K562 (cell line): ENCODE measurements at regions not wholly inside any gene's neighbourhood (a gene's known extent, or its start where the extent isn't known, plus 50 kb on each side); places are given as distances from the start of the nearest gene placed in this dataset.

Source experiments
- ATAC-seq: fragments of 200-7000 bp; cut with Tn5 transposase; 3 replicates; pipeline ENCODE4 v1.9.1; 2020; ENCODE audit warnings: moderate library complexity
- BruUV-seq: library from RNA; stranded (reverse); fragments of 400-500 nt; replicated peaks from 2 replicates; lab custom pipeline; 2021; lab: Mats Ljungman, UMichigan
- CTCF ChIA-PET: fragments of 300-600 bp; formaldehyde crosslinking; extraction: SDS; loops from one replicate; lab custom pipeline; 2021; ENCODE audit warnings: low intra/inter-chr PET ratio; lab: Yijun Ruan, JAX
- POLR2A ChIA-PET: fragments of 300-600, 350-650 bp; sonication (Branson Sonifier 250); formaldehyde crosslinking; extraction: SDS; loops from one replicate; lab custom pipeline; 2021; ENCODE audit warnings: antibody characterized with exemption, inconsistent platforms; lab: Yijun Ruan, JAX
- DNase-seq, 4 experiments: peaks; one replicate each; pipeline versions ENCODE4 v3.0.0 to v3.0.0-alpha.2; 2011 to 2018; ENCODE audit warnings: low spot score in 3 of 4, mixed read lengths in 3 of 4; ENCODE audit errors: extremely low read depth in 1 of 4
- FAIRE-seq: peaks from 2 replicates; lab custom pipeline; 2011; peaks lifted over from hg19 to GRCh38; lab: Jason Lieb, UNC
- H2AFZ ChIP-seq: 2 replicates; pipeline ENCODE4 v1.6.0; 2011; ENCODE audit warnings: low read depth, low read length, control low read depth, inconsistent platforms
- H3K27ac ChIP-seq: fragments of 200-600 bp; 3 replicates; pipeline ENCODE4 v1.8.0; 2011; ENCODE audit warnings: low read depth, mild to moderate bottlenecking, control low read depth, inconsistent platforms, low read length, moderate library complexity, mixed read lengths; ENCODE audit errors: extremely low read depth
- H3K27me3 ChIP-seq, 2 experiments: fragments of 300-600 bp in 1 of 2; 2 replicates in 1 of 2; 3 replicates in 1 of 2; pipeline versions ENCODE4 v1.6.0 to v1.8.0; 2011; ENCODE audit warnings: inconsistent platforms in 2 of 2, low read length in 2 of 2, mild to moderate bottlenecking in 1 of 2, mixed read lengths in 1 of 2, moderate library complexity in 1 of 2; ENCODE audit not compliant: control insufficient read depth in 2 of 2, insufficient read depth in 2 of 2
- H3K36me3 ChIP-seq: fragments of 300-600 bp; 3 replicates; pipeline ENCODE4 v1.8.0; 2011; ENCODE audit warnings: mild to moderate bottlenecking, low read length, inconsistent platforms; ENCODE audit not compliant: control insufficient read depth, insufficient read depth
- H3K4me1 ChIP-seq, 2 experiments: fragments of 200-600 bp in 1 of 2; replicated peaks in 1 of 2; 2 replicates in 1 of 2; 3 replicates in 1 of 2; pipeline versions ENCODE4 v1.5.1 to v1.8.0; 2011; ENCODE audit warnings: inconsistent platforms in 2 of 2, low read length in 2 of 2, mild to moderate bottlenecking in 1 of 2, mixed read lengths in 1 of 2, moderate library complexity in 1 of 2; ENCODE audit not compliant: control insufficient read depth in 2 of 2, insufficient read depth in 2 of 2
- H3K4me2 ChIP-seq: 2 replicates; pipeline ENCODE4 v1.6.1; 2011; ENCODE audit warnings: low read length, control low read depth, inconsistent platforms, mixed read lengths; ENCODE audit not compliant: insufficient read depth
- H3K4me3 ChIP-seq: fragments of 200-600 bp; sonication (generic), shearing (Covaris generic); 2 replicates; pipeline ENCODE4 v1.5.1; 2016; ENCODE audit warnings: control low read depth, inconsistent platforms
- H3K79me2 ChIP-seq: fragments of 200-600 bp; 3 replicates; pipeline ENCODE4 v1.8.0; 2011; ENCODE audit warnings: low read length, inconsistent platforms; ENCODE audit not compliant: control insufficient read depth, insufficient read depth
- H3K9ac ChIP-seq, 2 experiments: 2 replicates each; pipeline versions ENCODE4 v1.6.0 to v1.6.1; 2011; ENCODE audit warnings: low read depth in 2 of 2, low read length in 2 of 2, control low read depth in 1 of 2, inconsistent platforms in 1 of 2, mild to moderate bottlenecking in 1 of 2, mixed read lengths in 1 of 2; ENCODE audit not compliant: insufficient read depth in 1 of 2
- H3K9me1 ChIP-seq: one replicate; pipeline ENCODE4 v1.6.0; 2011; ENCODE audit warnings: inconsistent platforms, mild to moderate bottlenecking, low read length, moderate library complexity; ENCODE audit not compliant: control insufficient read depth, insufficient read depth
- H3K9me3 ChIP-seq: replicated peaks from 2 replicates; pipeline ENCODE4 v1.5.1; 2011; ENCODE audit warnings: low read depth, low read length, inconsistent platforms; ENCODE audit not compliant: control insufficient read depth, insufficient read depth
- H4K20me1 ChIP-seq: replicated peaks from 2 replicates; pipeline ENCODE4 v1.6.1; 2011; ENCODE audit warnings: low read length, inconsistent platforms, mixed read lengths; ENCODE audit not compliant: control insufficient read depth, insufficient read depth
- EHMT2 ChIP-seq: fragments of 450-650 bp; IDR thresholded peaks from 2 replicates; pipeline ENCODE4 v1.6.1; 2018; ENCODE audit warnings: antibody characterized with exemption
- EWSR1 ChIP-seq: fragments of 450-650 bp; IDR thresholded peaks from 2 replicates; pipeline ENCODE4 v1.6.1; 2018; ENCODE audit warnings: borderline replicate concordance, mild to moderate bottlenecking, low read depth, moderate library complexity; ENCODE audit not compliant: partially characterized antibody
- FOS ChIP-seq: IDR thresholded peaks from 3 replicates; pipeline ENCODE4 v1.6.1; 2011; ENCODE audit not compliant: insufficient read length; ENCODE audit errors: extremely low read depth
- FOXJ2 ChIP-seq: fragments of 200-800 bp; sonication (Bioruptor generic); IDR thresholded peaks from 2 replicates; pipeline ENCODE4 v1.6.1; 2016; ENCODE audit warnings: missing genetic modification characterization, missing compliant biosample characterization
- MEF2A ChIP-seq: IDR thresholded peaks from 2 replicates; pipeline ENCODE4 v1.6.1; 2011; ENCODE audit warnings: low read depth, mild to moderate bottlenecking, low read length, moderate library complexity; ENCODE audit not compliant: control insufficient read depth
- NR2C1 ChIP-seq, 2 experiments: fragments of 450-650 bp; IDR thresholded peaks; 2 replicates each; pipeline ENCODE4 v1.6.1; 2017; ENCODE audit warnings: mild to moderate bottlenecking in 2 of 2, antibody characterized with exemption in 1 of 2, inconsistent platforms in 1 of 2, missing compliant biosample characterization in 1 of 2, missing genetic modification characterization in 1 of 2
- NR4A1 ChIP-seq, 2 experiments: fragments of 250-450 bp in 1 of 2; fragments of 450-650 bp in 1 of 2; sonication (Bioruptor Pico) in 1 of 2; IDR thresholded peaks; 2 replicates each; pipeline versions ENCODE4 v1.4.0 to v1.6.1; 2016 to 2020; ENCODE audit warnings: mild to moderate bottlenecking in 2 of 2, missing compliant biosample characterization in 1 of 2, missing genetic modification characterization in 1 of 2, moderate library complexity in 1 of 2
- RNF2 ChIP-seq: sonication (generic); IDR thresholded peaks from 2 replicates; pipeline ENCODE4 v1.6.1; 2016
- SAFB2 ChIP-seq: fragments of 200-400 bp; formaldehyde crosslinking; IDR thresholded peaks from 2 replicates; pipeline ENCODE4 v1.6.1; 2018; ENCODE audit warnings: borderline replicate concordance, low read length, low read depth, moderate library complexity; ENCODE audit not compliant: severe bottlenecking
- ZBTB34 ChIP-seq: fragments of 250-450 bp; sonication (Bioruptor Pico); IDR thresholded peaks from 2 replicates; pipeline ENCODE4 v1.8.0; 2021; ENCODE audit warnings: mild to moderate bottlenecking, moderate library complexity
- ZNF146 ChIP-seq: IDR thresholded peaks from one replicate; pipeline ENCODE4 v1.6.1; 2018; ENCODE audit warnings: missing compliant biosample characterization; ENCODE audit not compliant: unreplicated experiment
- ZNF324 ChIP-seq: fragments of 250-450 bp; sonication (Bioruptor Pico); IDR thresholded peaks from 2 replicates; pipeline ENCODE4 v1.4.0; 2020; ENCODE audit warnings: mild to moderate bottlenecking
- ZNF408 ChIP-seq: fragments of 250-450 bp; sonication (Bioruptor Pico); IDR thresholded peaks from 2 replicates; pipeline ENCODE4 v1.4.0; 2020; ENCODE audit warnings: low read depth, mild to moderate bottlenecking, moderate library complexity
- ZNF445 ChIP-seq: fragments of 250-450 bp; sonication (Bioruptor Pico); IDR thresholded peaks from 2 replicates; pipeline ENCODE4 v1.4.0; 2020; ENCODE audit warnings: low read depth, mild to moderate bottlenecking, moderate library complexity
- ZNF77 ChIP-seq: fragments of 250-450 bp; sonication (Bioruptor Pico); IDR thresholded peaks from 2 replicates; pipeline ENCODE4 v1.5.0; 2020
- in situ Hi-C: fragments of 300-500 bp; cut with MboI; formaldehyde crosslinking; loops from 4 replicates; pipeline ENCODE4 v1.15.0; 2018; ENCODE audit warnings: inconsistent platforms, mixed read lengths
- intact Hi-C: fragments of 100-400 bp; cut with micrococcal nuclease; formaldehyde crosslinking; loops from 2 replicates; pipeline ENCODE4 v1.14.2; 2022
- TF ChIP-seq, protein P1 (sequence below): sonication (generic); formaldehyde crosslinking; IDR thresholded peaks from 2 replicates; pipeline ENCODE4 v1.5.0; 2020; ENCODE audit warnings: missing genetic modification reagents
- TF ChIP-seq, protein P2 (sequence below): sonication (generic); formaldehyde crosslinking; IDR thresholded peaks from 2 replicates; pipeline ENCODE4 v1.8.1; 2023; ENCODE audit warnings: mild to moderate bottlenecking, missing genetic modification reagents
- TF ChIP-seq, protein P3 (sequence below): fragments of 250-450 bp; sonication (Bioruptor Pico); IDR thresholded peaks from 2 replicates; pipeline ENCODE4 v1.8.0; 2021; ENCODE audit warnings: moderate library complexity, mild to moderate bottlenecking, inconsistent platforms

DNA sequence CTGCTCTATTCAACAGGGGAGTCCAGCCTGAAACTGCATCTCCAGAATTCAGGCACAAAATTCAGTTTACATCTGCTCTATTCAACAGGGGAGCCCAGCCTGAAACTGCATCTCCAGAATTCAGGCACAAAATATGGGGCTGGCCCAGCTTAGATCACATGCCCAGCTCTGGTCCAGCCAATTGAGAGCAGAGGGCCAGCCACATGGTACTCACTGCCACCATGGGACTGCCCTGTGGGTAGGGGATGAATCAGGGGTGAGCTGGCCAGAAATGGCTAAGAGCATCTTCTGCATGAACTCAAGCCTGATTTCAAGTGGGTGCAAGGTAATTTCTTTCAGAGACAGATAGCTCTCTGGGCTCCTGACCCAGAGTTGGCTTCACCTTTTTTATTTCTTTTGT lies 156.6 kb upstream of the LYZL2 start:
- FAIRE-seq (no peak), ATAC-seq (no peak), DNase-seq (no peak)
- Histone ChIP-seq H3K79me2 (no peaks in the 10 kb centered on the region), H2AFZ (no peak overlapping the region), H3K27me3 (peaks cover 5 to 48% of the 10 kb centered on the region in 2 experiments; a peak in 3 of 5 replicates), H3K27ac (no peak overlapping the region), H3K4me3 (no peak overlapping the region), H3K4me2 (no peak overlapping the region), H3K9ac (no peak overlapping the region), H3K9me1 (no peaks in the 10 kb centered on the region), H3K9me3 (no peaks in the 10 kb centered on the region), H3K36me3 (no peaks in the 10 kb centered on the region), H4K20me1 (no peaks in the 10 kb centered on the region; the same call in 1 of the 2 replicates), H3K4me1 (peaks cover 0 to 7% of the 10 kb centered on the region in 2 experiments; a peak in 1 of 5 replicates)
- no TSS peak for BruUV-seq
- intact Hi-C loops (loop anchor here (10.0 kb wide), 2 partner anchors 299 to 1019 kb away; no protein-coding TSS in a partner anchor), in situ Hi-C loops (no loop called here)
- CTCF ChIA-PET, result no interaction called here
- POLR2A ChIA-PET, result no interaction called here
- TF ChIP-seq ZNF77 (CRISPR knock-in tag), result no peak
- no peak for TF ChIP-seq ZBTB34 (CRISPR knock-in tag)
- no peak for TF ChIP-seq ZNF408 (CRISPR knock-in tag)
- TF ChIP-seq EHMT2, result no peak
- no peak for TF ChIP-seq ZNF445 (CRISPR knock-in tag)
- no peak for TF ChIP-seq RNF2
- TF ChIP-seq ZNF146 (CRISPR knock-in tag), result no peak
- no peak for TF ChIP-seq FOS
- TF ChIP-seq, protein P1, sequence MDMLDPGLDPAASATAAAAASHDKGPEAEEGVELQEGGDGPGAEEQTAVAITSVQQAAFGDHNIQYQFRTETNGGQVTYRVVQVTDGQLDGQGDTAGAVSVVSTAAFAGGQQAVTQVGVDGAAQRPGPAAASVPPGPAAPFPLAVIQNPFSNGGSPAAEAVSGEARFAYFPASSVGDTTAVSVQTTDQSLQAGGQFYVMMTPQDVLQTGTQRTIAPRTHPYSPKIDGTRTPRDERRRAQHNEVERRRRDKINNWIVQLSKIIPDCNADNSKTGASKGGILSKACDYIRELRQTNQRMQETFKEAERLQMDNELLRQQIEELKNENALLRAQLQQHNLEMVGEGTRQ (CRISPR knock-in tag), result no peak
- TF ChIP-seq MEF2A, result no peak
- no peak for TF ChIP-seq EWSR1
- TF ChIP-seq SAFB2, result no peak
- TF ChIP-seq, protein P2, sequence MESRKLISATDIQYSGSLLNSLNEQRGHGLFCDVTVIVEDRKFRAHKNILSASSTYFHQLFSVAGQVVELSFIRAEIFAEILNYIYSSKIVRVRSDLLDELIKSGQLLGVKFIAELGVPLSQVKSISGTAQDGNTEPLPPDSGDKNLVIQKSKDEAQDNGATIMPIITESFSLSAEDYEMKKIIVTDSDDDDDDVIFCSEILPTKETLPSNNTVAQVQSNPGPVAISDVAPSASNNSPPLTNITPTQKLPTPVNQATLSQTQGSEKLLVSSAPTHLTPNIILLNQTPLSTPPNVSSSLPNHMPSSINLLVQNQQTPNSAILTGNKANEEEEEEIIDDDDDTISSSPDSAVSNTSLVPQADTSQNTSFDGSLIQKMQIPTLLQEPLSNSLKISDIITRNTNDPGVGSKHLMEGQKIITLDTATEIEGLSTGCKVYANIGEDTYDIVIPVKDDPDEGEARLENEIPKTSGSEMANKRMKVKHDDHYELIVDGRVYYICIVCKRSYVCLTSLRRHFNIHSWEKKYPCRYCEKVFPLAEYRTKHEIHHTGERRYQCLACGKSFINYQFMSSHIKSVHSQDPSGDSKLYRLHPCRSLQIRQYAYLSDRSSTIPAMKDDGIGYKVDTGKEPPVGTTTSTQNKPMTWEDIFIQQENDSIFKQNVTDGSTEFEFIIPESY (CRISPR knock-in tag), result no peak
- no peak for TF ChIP-seq NR4A1 (CRISPR knock-in tag; IDR thresholded peaks at IDR 0.05)
- no peak for TF ChIP-seq NR4A1 (tag; IDR thresholded peaks at IDR 0.05)
- no peak for TF ChIP-seq NR2C1 (IDR thresholded peaks at IDR 0.05)
- no peak for TF ChIP-seq NR2C1 (tag; IDR thresholded peaks at IDR 0.05)
- TF ChIP-seq, protein P3, sequence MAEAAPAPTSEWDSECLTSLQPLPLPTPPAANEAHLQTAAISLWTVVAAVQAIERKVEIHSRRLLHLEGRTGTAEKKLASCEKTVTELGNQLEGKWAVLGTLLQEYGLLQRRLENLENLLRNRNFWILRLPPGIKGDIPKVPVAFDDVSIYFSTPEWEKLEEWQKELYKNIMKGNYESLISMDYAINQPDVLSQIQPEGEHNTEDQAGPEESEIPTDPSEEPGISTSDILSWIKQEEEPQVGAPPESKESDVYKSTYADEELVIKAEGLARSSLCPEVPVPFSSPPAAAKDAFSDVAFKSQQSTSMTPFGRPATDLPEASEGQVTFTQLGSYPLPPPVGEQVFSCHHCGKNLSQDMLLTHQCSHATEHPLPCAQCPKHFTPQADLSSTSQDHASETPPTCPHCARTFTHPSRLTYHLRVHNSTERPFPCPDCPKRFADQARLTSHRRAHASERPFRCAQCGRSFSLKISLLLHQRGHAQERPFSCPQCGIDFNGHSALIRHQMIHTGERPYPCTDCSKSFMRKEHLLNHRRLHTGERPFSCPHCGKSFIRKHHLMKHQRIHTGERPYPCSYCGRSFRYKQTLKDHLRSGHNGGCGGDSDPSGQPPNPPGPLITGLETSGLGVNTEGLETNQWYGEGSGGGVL, result no peak
- no peak for TF ChIP-seq ZNF324 (CRISPR knock-in tag)
- TF ChIP-seq FOXJ2 (tag), result no peak
